ENCODE measurements at regions not wholly inside any gene's neighbourhood (a gene's known extent, or its start where the extent isn't known, plus 50 kb on each side); places are given as distances from the start of the nearest gene placed in this dataset.

- DNase-seq: no peak
These were observed 756.0 kb upstream of the LRATD1 start for GRCh38 chr2:13876491-13877037.

- DNase-seq: no peak
These were observed 754.9 kb upstream of the LRATD1 start for GRCh38 chr2:13877571-13877970.

- no peak for DNase-seq
These were observed 748.1 kb upstream of the LRATD1 start for GRCh38 chr2:13884291-13884976.

GRCh38 chr2:13901526-13901925 lies 731.0 kb upstream of the LRATD1 start:
- no peak for DNase-seq

GRCh38 chr2:13905831-13906230 lies 726.7 kb upstream of the LRATD1 start:
- DNase-seq: no peak

GRCh38 chr2:13916066-13916465 lies 716.5 kb upstream of the LRATD1 start:
- peak; percentile 27 to 79 (median 44) for DNase-seq

- DNase-seq: no peak
These were observed 714.6 kb upstream of the LRATD1 start for GRCh38 chr2:13917958-13918357.

GRCh38 chr2:13919981-13920382 lies 712.5 kb upstream of the LRATD1 start:
- DNase-seq: no peak

- DNase-seq: no peak
These were observed 711.3 kb upstream of the LRATD1 start for GRCh38 chr2:13921245-13921644.

GRCh38 chr2:13923823-13924222 lies 708.7 kb upstream of the LRATD1 start:
- DNase-seq: no peak

- DNase-seq: no peak
These were observed 690.4 kb upstream of the LRATD1 start for GRCh38 chr2:13942111-13942510.

GRCh38 chr2:13950761-13951160 lies 681.8 kb upstream of the LRATD1 start:
- no peak for DNase-seq

GRCh38 chr2:13968811-13969210 lies 663.7 kb upstream of the LRATD1 start:
- DNase-seq: no peak

GRCh38 chr2:13986119-13986720 lies 646.3 kb upstream of the LRATD1 start:
- DNase-seq: no peak

GRCh38 chr2:13996527-13996926 lies 636.0 kb upstream of the LRATD1 start:
- DNase-seq: no peak

- DNase-seq: no peak
These were observed 621.3 kb upstream of the LRATD1 start for GRCh38 chr2:14011190-14011589.

- DNase-seq: peak in 1 of 3 donors; percentile 7
These were observed 617.3 kb upstream of the LRATD1 start for GRCh38 chr2:14015113-14015630.

- peak; percentile 2 to 8 (median 5) for DNase-seq
These were observed 616.1 kb upstream of the LRATD1 start for GRCh38 chr2:14016289-14016955.

- DNase-seq: no peak
These were observed 613.9 kb upstream of the LRATD1 start for GRCh38 chr2:14018620-14019019.

GRCh38 chr2:14023558-14023957 lies 609.0 kb upstream of the LRATD1 start:
- DNase-seq: no peak

GRCh38 chr2:14039134-14039533 lies 593.4 kb upstream of the LRATD1 start:
- no peak for DNase-seq

GRCh38 chr2:14047491-14047890 lies 585.0 kb upstream of the LRATD1 start:
- no peak for DNase-seq

GRCh38 chr2:14051401-14051800 lies 581.1 kb upstream of the LRATD1 start:
- no peak for DNase-seq

Measured in muscle of back (tissue), 3 donors.